Right renal cortex interstitium (tissue), 3 donors: ENCODE measurements at regions not wholly inside any gene's neighbourhood (a gene's known extent, or its start where the extent isn't known, plus 50 kb on each side); places are given as distances from the start of the nearest gene placed in this dataset.

Experiments used
- DNase-seq, 3 donors: peaks; one replicate each; pipeline ENCODE4 v3.0.0-alpha.2; 2013; ENCODE audit warnings: low read depth in 3 of 3, low spot score in 2 of 3

GRCh38 chr6:102582569-102582968, 1189.1 kb downstream of the GRIK2 start:
- no peak for DNase-seq

GRCh38 chr6:102581378-102582124, 1188.0 kb downstream of the GRIK2 start:
- no peak for DNase-seq

DNA sequence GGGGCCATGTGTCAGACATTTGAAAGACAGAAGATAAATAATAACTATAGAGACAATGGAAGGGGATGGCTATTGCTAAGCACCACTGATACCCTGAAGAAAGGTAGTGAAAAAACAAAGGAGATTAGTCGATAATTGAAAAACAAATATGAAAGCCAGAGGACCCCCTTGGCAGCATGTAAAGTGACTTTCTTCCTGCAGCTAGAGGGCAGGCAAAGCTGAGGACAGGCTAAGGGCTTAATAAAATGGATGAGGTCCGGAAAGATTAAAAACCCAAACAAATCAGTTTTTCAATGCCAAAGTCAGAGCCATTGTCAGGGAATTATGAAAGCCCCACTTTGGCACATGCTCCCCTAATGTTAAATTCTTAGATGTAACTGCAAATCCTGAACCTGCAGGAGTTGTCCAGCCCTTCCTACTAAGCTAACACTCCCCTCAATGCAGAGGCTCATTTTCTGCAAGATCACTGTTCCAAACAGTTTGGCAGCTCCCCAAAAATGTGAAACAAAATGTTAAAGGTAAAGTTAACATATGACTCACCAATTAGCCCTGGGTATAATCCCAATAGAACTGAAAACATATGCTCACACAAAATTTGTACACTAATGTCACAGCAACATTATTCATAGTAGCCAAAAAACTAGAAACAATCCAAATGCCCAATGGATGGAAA, 1177.9 kb downstream of the GRIK2 start:
- no peak for DNase-seq

- DNase-seq = no peak
These were observed 1169.2 kb downstream of the GRIK2 start for GRCh38 chr6:102562713-102563112.

GRCh38 chr6:102553214-102553613, 1159.7 kb downstream of the GRIK2 start:
- DNase-seq = no peak

GRCh38 chr6:102549221-102549874, 1155.8 kb downstream of the GRIK2 start:
- DNase-seq = no peak

DNA sequence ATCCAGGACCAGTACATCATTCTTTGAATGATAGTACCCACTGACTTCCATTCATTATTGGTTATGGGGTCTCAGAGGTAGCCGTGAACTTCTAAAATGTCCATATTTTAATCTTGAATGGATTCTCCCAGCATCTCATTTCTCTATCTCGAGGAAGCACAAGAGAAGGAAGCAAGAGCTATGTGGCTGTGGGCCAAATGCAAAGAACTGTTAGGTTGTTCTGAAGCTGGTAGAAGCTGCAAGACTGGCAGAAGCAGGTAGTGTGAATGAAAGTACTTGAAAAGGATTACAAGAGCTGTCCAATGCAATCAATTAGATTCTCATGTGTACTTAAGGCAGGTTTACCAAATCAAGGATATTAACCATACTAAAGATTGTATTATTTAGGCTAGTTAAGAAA, 1131.8 kb downstream of the GRIK2 start:
- DNase-seq = no peak

- no peak for DNase-seq
These were observed 1127.5 kb downstream of the GRIK2 start for GRCh38 chr6:102520966-102521365.

DNA sequence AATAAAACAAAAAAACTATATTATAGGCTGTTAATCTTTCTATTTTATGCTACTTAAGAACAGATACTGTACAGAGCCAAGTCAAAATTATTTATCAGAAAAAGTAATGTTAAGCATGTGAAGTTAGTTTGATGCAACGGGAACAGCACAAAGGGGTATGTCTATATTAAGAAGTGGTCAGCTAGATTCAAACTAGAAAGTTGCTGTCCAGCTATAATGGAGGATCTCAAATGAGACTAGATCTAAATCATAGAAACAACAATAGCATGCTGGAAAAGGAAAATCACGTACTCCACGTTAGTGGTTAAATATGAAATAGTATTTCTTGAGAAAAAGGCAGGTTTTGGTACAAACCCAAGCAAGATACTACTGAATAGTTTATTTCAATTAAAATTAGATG, 1124.0 kb downstream of the GRIK2 start:
- no peak for DNase-seq

DNA sequence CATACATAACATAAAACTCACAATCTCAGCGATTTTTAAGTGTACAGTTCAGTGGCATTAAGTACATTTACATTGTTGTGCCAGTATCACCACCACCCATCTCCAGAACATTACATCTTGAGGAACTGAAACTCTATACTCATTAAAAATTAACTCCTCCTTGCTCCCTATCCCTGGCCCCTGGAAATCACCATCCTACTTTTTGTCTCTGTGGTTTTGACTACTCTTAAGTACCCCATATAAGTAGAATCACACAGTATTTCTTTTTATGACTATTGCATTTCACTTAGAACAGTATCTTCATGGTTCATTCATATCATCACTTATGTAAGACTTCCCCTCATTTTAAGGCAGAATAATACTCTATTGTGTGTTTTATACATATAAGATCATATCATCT, 1108.1 kb downstream of the GRIK2 start:
- no peak for DNase-seq

- no peak for DNase-seq
These were observed 1101.3 kb downstream of the GRIK2 start for GRCh38 chr6:102494808-102495207.

- no peak for DNase-seq
These were observed 1100.0 kb downstream of the GRIK2 start for GRCh38 chr6:102493485-102493884.

GRCh38 chr6:102488729-102489128, 1095.2 kb downstream of the GRIK2 start:
- no peak for DNase-seq

GRCh38 chr6:102485480-102485879, 1092.0 kb downstream of the GRIK2 start:
- DNase-seq = no peak

DNA sequence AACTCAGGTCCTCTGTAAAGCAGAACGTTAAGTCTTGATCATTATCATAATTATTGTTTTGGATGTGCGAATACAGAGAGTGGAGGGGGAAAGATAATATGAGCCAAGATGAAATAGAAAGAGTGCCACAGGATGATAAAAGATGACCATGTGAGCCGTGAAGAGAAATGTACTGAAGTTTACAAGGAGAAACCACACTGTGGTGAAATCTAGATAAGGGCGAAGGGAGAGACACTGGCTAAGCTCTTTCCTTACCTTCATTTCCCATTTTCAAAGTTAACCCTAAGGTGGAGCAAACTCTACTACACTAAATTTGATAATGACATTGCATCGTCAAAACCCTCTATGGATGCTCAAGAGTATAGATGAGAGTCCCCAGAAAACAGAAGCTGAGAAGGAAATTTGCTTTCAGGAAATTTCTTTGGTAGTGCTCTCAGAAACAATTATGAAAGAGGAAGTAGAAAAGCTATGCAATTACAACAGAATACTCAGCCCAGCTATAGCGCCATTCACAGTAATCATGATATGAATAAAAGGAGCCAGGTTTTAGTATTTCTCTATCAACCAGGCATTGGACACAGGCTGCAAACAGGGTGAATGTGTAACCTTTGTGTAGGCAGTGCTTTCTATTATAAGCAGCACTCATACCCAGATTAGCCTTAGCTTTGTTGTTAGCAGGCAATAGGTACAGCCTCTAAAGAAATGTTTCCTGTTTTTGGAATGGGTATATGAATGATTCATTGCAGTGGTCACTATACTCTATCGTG, 1080.7 kb downstream of the GRIK2 start:
- DNase-seq = no peak

DNA sequence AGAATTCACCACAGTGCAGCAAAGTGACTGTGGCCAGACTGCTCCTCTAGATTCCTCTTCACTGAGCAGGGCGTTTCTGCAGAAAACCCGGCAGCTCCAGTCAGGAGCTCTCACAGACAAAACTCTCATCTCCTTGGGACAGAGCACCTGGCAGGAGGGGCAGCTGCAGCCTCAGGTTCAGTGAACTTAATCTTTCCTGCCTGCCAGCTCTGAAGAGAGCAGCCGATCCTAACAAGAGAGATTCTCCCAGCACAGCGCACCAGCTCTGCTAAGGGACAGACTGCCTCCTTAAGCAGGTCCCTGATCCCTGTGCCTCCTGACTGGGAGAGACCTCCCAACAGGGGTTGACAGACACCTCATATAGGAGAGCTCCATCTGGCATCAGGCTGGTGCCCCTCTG, 1065.5 kb downstream of the GRIK2 start:
- DNase-seq = no peak

DNA sequence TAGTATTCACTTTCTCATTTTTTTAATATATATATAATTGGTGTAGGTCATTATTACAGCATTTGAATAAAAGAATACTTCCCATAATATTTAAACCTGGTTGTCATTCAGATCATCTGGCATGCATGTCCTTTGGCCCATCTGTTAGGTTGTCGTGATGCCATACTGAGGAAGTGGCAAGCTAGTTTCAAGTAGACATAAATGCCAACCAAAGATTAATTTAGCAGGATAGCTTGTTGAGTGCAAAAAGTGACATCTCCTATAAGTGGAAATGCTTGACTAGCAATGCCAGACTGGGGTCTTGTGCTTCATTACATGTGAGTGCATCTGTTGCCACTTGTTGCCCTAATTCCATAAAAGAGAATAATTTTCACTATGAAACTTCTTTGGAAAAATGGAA, 1044.7 kb downstream of the GRIK2 start:
- DNase-seq = no peak

DNA sequence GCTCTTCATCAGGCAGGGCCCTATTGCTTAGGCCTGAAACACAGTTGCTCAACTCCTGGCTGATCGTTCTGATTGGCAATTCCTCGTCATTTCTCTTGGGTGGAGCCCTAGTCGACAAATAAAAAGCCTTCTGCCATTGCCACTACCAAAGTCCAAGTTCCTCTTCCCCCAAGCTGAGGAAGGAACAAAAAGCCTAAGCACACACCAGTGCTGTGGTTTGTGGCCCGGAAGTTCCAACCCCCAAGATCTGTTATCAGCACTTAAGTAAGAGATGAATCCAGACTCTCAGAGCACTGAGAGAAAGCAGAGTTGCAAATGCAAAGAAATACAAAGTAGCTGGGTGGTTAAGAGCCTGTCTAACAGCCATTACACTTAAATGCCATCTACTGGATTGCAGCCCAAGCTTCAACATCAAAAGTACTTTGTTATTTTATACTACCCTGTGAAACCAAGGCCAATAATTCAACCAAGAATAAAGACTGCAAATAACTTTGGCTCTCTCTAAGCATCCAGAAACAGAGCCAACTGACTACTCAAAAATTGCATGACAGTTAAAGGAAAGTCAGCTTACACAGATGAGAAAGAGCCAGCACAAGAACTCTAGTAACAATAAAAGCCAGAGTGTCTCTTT, 1024.0 kb downstream of the GRIK2 start:
- no peak for DNase-seq

DNA sequence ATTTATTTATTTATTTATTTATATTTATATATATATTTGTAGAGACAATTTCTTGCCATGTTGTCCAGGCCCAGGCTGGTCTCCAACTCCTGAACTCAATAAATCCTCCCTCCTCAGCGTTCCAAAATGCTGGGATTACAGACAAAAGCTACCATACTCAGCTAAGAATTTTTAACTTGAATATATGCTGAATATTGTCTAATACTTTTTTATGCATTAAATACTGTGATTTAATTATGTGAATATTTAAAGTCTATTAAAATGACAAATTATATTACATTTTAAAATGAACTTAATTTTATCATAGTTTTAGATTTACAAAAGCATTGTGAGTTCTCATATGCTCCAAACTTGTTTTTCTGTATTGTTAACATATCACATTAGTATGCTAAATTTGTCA, 1022.4 kb downstream of the GRIK2 start:
- DNase-seq = no peak

DNA sequence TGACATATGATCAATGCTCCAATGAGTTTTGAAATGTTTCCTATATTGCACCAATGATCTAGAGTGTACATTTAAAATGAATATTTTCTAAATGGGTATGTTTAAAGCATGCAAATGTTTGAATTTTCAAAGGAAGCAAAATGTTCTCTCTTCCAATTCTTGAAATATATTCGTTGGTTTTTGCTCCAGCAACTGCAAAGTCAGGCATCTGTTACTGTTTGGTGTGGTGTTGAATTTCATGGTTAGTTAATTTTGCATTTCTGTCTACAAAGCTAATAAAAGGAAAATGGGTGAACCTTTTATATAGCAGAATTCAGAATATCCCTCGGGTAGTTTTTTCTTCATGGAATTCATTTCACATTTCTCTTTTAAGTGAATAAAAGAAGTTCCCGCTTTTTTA, 1018.3 kb downstream of the GRIK2 start:
- no peak for DNase-seq
